A673 (cell line): ENCODE measurements at regions not wholly inside any gene's neighbourhood (a gene's known extent, or its start where the extent isn't known, plus 50 kb on each side); places are given as distances from the start of the nearest gene placed in this dataset.

Experiments used
- CTCF ChIP-seq: fragments of 300-800, 200-600 bp; sonication (generic); conservative IDR thresholded peaks from 2 replicates; pipeline ENCODE4 v1.5.1; 2017; ENCODE audit warnings: low read depth, mild to moderate bottlenecking, antibody characterized with exemption, low read length, moderate library complexity, mixed read lengths
- EZH2 ChIP-seq: fragments of 200-600 bp; sonication (generic); IDR thresholded peaks from 2 replicates; pipeline ENCODE4 v1.6.1; 2017; ENCODE audit warnings: borderline replicate concordance, low read depth, mild to moderate bottlenecking, mixed read lengths, antibody characterized with exemption, low read length; ENCODE audit not compliant: poor library complexity, severe bottlenecking

GRCh38 chr18:67183398-67183797 is 333.1 kb downstream of the DSEL start:
- no peak for TF ChIP-seq CTCF
- no peak for TF ChIP-seq EZH2
